HL-60 (cell line): ENCODE measurements at regions not wholly inside any gene's neighbourhood (a gene's known extent, or its start where the extent isn't known, plus 50 kb on each side); places are given as distances from the start of the nearest gene placed in this dataset.

ENCODE experiments used
- DNase-seq, 2 experiments: peaks; one replicate each; pipeline ENCODE4 v3.0.0-alpha.2; 2010 to 2020; ENCODE audit warnings: low read depth in 1 of 2, low spot score in 1 of 2
- H3K27ac ChIP-seq: fragments of 250-450 bp; sonication (Bioruptor Pico); replicated peaks from 2 replicates; pipeline ENCODE4 v1.5.1; 2020; ENCODE audit warnings: mild to moderate bottlenecking, moderate library complexity
- H3K27me3 ChIP-seq: fragments of 250-450 bp; sonication (Bioruptor Pico); 2 replicates; pipeline ENCODE4 v1.5.1; 2021; ENCODE audit warnings: mild to moderate bottlenecking, moderate library complexity; ENCODE audit not compliant: insufficient read depth, poor library complexity, severe bottlenecking
- H3K4me3 ChIP-seq: replicated peaks from 2 replicates; pipeline ENCODE4 v1.5.1; 2011; ENCODE audit warnings: mild to moderate bottlenecking, control low read depth, low read length; ENCODE audit not compliant: insufficient read depth
- GABPA ChIP-seq: IDR thresholded peaks from 2 replicates; pipeline ENCODE4 v1.6.1; 2012; ENCODE audit warnings: low read depth
- POLR2AphosphoS5 ChIP-seq: IDR thresholded peaks from 2 replicates; pipeline ENCODE4 v1.6.1; 2012; ENCODE audit warnings: low read depth
- SPI1 ChIP-seq: IDR thresholded peaks from 2 replicates; pipeline ENCODE4 v1.6.1; 2012; ENCODE audit warnings: low read depth, mild to moderate bottlenecking, borderline replicate concordance
- TF ChIP-seq, protein P1 (sequence below): IDR thresholded peaks from one replicate; pipeline ENCODE4 v1.5.1; 2011; ENCODE audit warnings: low read length, control low read depth, inconsistent platforms; ENCODE audit not compliant: insufficient read depth
- TF ChIP-seq, protein P2 (sequence below): IDR thresholded peaks from 2 replicates; pipeline ENCODE4 v1.6.1; 2012; ENCODE audit warnings: low read depth; ENCODE audit not compliant: insufficient replicate concordance

DNA sequence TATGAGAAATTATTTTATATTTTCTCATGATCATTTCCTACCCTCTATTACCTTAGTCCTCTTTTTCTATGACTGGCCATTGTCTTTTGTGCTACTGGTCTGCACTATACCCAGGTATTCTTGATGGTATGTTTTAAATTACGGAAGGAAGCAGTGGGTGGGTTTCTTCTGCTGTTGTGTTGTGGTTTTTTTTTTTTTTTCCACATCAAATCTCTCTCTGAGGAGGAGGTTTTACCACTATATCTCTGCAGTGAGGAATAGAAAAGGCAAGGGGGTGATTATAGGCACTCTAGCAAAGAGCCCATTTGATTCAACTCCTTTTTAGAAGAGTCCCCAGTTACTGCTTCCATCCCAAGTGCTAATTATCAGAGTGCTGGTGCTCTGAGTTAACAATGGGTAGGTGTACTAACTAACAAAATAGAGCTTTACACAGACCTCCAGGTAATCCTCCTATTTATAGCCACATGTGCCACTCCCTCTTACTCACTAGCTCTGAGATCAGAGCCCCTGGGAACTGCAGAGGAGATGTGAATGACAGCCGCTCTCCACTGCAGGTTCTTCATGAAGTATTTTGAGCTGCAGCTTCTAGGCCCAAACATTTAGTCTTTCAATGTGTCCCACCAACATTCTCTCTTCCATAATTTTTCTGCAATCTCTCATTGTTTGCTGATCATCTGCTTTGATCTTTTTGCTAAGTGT, 301.6 kb upstream of the GULP1 start:
- H3K27me3 ChIP-seq, result no peaks in the 10 kb centered on the region
- TF ChIP-seq GABPA (no peak), POLR2AphosphoS5 (no peak), SPI1 (no peak)
- TF ChIP-seq, protein P1, sequence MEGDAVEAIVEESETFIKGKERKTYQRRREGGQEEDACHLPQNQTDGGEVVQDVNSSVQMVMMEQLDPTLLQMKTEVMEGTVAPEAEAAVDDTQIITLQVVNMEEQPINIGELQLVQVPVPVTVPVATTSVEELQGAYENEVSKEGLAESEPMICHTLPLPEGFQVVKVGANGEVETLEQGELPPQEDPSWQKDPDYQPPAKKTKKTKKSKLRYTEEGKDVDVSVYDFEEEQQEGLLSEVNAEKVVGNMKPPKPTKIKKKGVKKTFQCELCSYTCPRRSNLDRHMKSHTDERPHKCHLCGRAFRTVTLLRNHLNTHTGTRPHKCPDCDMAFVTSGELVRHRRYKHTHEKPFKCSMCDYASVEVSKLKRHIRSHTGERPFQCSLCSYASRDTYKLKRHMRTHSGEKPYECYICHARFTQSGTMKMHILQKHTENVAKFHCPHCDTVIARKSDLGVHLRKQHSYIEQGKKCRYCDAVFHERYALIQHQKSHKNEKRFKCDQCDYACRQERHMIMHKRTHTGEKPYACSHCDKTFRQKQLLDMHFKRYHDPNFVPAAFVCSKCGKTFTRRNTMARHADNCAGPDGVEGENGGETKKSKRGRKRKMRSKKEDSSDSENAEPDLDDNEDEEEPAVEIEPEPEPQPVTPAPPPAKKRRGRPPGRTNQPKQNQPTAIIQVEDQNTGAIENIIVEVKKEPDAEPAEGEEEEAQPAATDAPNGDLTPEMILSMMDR, result no peak
- TF ChIP-seq, protein P2, sequence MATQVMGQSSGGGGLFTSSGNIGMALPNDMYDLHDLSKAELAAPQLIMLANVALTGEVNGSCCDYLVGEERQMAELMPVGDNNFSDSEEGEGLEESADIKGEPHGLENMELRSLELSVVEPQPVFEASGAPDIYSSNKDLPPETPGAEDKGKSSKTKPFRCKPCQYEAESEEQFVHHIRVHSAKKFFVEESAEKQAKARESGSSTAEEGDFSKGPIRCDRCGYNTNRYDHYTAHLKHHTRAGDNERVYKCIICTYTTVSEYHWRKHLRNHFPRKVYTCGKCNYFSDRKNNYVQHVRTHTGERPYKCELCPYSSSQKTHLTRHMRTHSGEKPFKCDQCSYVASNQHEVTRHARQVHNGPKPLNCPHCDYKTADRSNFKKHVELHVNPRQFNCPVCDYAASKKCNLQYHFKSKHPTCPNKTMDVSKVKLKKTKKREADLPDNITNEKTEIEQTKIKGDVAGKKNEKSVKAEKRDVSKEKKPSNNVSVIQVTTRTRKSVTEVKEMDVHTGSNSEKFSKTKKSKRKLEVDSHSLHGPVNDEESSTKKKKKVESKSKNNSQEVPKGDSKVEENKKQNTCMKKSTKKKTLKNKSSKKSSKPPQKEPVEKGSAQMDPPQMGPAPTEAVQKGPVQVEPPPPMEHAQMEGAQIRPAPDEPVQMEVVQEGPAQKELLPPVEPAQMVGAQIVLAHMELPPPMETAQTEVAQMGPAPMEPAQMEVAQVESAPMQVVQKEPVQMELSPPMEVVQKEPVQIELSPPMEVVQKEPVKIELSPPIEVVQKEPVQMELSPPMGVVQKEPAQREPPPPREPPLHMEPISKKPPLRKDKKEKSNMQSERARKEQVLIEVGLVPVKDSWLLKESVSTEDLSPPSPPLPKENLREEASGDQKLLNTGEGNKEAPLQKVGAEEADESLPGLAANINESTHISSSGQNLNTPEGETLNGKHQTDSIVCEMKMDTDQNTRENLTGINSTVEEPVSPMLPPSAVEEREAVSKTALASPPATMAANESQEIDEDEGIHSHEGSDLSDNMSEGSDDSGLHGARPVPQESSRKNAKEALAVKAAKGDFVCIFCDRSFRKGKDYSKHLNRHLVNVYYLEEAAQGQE, result no peak
- H3K4me3 ChIP-seq, result no peak overlapping the region
- H3K27ac ChIP-seq, result no peak overlapping the region
- DNase-seq, result no peak

DNA sequence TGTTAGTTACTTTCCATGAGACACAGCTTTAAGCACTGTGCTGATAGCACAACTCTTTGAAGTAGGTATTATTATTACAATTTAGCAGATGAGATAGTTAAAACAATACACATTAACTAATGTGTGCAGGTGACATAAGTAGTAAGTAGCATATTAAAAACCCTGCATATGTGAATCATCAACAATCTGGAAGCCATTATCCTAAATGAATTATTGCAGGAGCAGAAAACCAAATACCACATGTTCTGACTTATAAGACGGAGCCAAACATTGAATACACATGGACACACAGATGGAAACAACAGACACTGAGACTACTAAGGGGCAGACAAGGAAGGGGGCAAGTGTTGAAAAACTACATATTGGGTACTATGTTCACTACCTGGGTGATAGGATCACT, 300.3 kb upstream of the GULP1 start:
- H3K27ac ChIP-seq, result no peak overlapping the region
- H3K4me3 ChIP-seq, result no peak overlapping the region
- TF ChIP-seq SPI1 (no peak), GABPA (no peak), POLR2AphosphoS5 (no peak)
- TF ChIP-seq, protein P2, result no peak
- TF ChIP-seq, protein P1, result no peak
- H3K27me3 ChIP-seq, result no peaks in the 10 kb centered on the region
- DNase-seq, result no peak

DNA sequence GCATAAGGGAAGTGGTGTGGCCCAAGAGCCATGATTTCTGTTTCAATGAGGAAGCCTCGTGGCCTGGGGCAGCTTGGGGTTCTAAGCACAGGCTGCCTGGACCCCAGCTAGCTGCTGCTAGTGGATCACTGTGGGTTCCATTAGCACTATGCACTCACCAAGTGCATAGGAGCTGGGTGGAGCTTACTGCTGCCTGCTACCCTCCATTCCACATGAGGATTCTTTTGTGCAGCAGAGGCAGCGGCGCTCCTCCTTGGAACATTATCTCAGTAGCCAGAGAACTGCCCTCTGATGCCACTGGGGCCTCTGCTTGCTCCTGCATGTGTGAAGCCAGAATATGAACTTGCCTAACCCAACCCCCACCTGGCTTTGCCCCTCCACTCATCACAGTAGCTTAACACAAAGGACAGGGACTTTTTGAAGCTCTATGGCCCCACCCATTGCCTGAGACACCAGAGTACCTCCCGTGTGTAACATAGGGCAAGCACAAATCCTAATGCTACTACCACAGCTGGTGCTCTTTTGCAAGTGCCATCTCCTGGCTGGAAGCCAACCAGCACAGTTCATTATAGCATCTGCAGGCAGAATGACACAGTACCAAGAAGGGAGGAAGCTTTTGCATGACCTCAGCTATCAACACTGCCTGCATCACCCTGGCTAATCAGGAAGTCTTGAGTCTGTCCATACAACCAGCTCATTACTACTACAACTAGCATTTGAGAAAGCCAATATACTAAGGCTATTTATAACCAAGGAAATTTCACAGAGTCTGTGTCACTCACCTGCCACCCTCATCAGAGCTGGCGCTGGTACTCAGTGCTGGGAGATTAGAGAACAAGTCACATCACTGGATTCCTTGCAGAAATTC, 297.0 kb upstream of the GULP1 start:
- no peak overlapping the region for H3K4me3 ChIP-seq
- H3K27ac ChIP-seq, result no peak overlapping the region
- TF ChIP-seq, protein P1, result no peak
- TF ChIP-seq, protein P2, result no peak
- TF ChIP-seq SPI1 (no peak), POLR2AphosphoS5 (no peak), GABPA (no peak)
- peak in 1 of 2 experiments; percentile 3 for DNase-seq
- H3K27me3 ChIP-seq, result no peaks in the 10 kb centered on the region
